NCI-H2081 treated with DMSO at 0.1 percent for 48 hours (cell line): ENCODE measurements at regions not wholly inside any gene's neighbourhood (a gene's known extent, or its start where the extent isn't known, plus 50 kb on each side); places are given as distances from the start of the nearest gene placed in this dataset.

Source experiments
- DNase-seq: peaks from one replicate; lab custom pipeline; 2025; lab: John Stamatoyannopoulos, UW

GRCh38 chr21:15531986-15532385 is 197.8 kb upstream of the USP25 start:
- no peak for DNase-seq

- no peak for DNase-seq
Measured at GRCh38 chr21:15533618-15534017, 196.2 kb upstream of the USP25 start.

- no peak for DNase-seq
Measured at GRCh38 chr21:15534450-15534886, 195.3 kb upstream of the USP25 start.

GRCh38 chr21:15539376-15539775 is 190.4 kb upstream of the USP25 start:
- no peak for DNase-seq

- DNase-seq, result no peak
Measured at GRCh38 chr21:15543473-15543872, 186.3 kb upstream of the USP25 start.

GRCh38 chr21:15549671-15550070 is 180.1 kb upstream of the USP25 start:
- DNase-seq, result no peak

GRCh38 chr21:15552914-15553494 is 176.8 kb upstream of the USP25 start:
- DNase-seq, result no peak

- no peak for DNase-seq
Measured at GRCh38 chr21:15557925-15558324, 171.9 kb upstream of the USP25 start.

GRCh38 chr21:15558884-15559283 is 170.9 kb upstream of the USP25 start:
- no peak for DNase-seq

GRCh38 chr21:15559660-15560059 is 170.1 kb upstream of the USP25 start:
- DNase-seq, result no peak

- DNase-seq, result no peak
Measured at GRCh38 chr21:15560383-15561056, 169.3 kb upstream of the USP25 start.

GRCh38 chr21:15562748-15563147 is 167.0 kb upstream of the USP25 start:
- no peak for DNase-seq

- no peak for DNase-seq
Measured at GRCh38 chr21:15564907-15565306, 164.9 kb upstream of the USP25 start.

GRCh38 chr21:15566703-15567102 is 163.1 kb upstream of the USP25 start:
- no peak for DNase-seq

GRCh38 chr21:15567191-15567590 is 162.6 kb upstream of the USP25 start:
- DNase-seq, result no peak

GRCh38 chr21:15568516-15568915 is 161.3 kb upstream of the USP25 start:
- no peak for DNase-seq

- DNase-seq, result no peak
Measured at GRCh38 chr21:15586752-15587427, 142.9 kb upstream of the USP25 start.

GRCh38 chr21:15592271-15592860 is 137.4 kb upstream of the USP25 start:
- DNase-seq, result no peak

- no peak for DNase-seq
Measured at GRCh38 chr21:15592957-15593356, 136.8 kb upstream of the USP25 start.

- no peak for DNase-seq
Measured at GRCh38 chr21:15601390-15601789, 128.4 kb upstream of the USP25 start.

GRCh38 chr21:15604413-15604812 is 125.4 kb upstream of the USP25 start:
- DNase-seq, result no peak

- no peak for DNase-seq
Measured at GRCh38 chr21:15614766-15615165, 115.0 kb upstream of the USP25 start.
